ENCODE measurements at regions not wholly inside any gene's neighbourhood (a gene's known extent, or its start where the extent isn't known, plus 50 kb on each side); places are given as distances from the start of the nearest gene placed in this dataset.

- TF ChIP-seq FOXO1 (CRISPR knock-in tag; IDR thresholded peaks at IDR 0.05) (no peak), CTCF (CRISPR knock-in tag; IDR thresholded peaks at IDR 0.05) (no peak), GTF2F1 (IDR thresholded peaks at IDR 0.05; ENCODE audit: low read length) (no peak), ZNF510 (CRISPR knock-in tag; IDR thresholded peaks at IDR 0.05; ENCODE audit: low read depth) (no peak), FOXP1 (IDR thresholded peaks at IDR 0.05) (no peak), FOXP1 (CRISPR knock-in tag; IDR thresholded peaks at IDR 0.05) (no peak), ZNF256 (CRISPR knock-in tag; conservative IDR thresholded peaks at IDR 0.05) (no peak), EZH2 (conservative IDR thresholded peaks at IDR 0.05; ENCODE audit: low read depth, low read length) (no peak)
Observed at GRCh38 chr5:86008704-86009103, 609.0 kb upstream of the COX7C start.

All from HepG2 (cell line).